SU-DHL-6 (cell line): ENCODE measurements at regions not wholly inside any gene's neighbourhood (a gene's known extent, or its start where the extent isn't known, plus 50 kb on each side); places are given as distances from the start of the nearest gene placed in this dataset.

Source experiments
- H2AFZ ChIP-seq: fragments of 200-600 bp; sonication (generic); 2 replicates; pipeline ENCODE4 v1.6.1; 2014; ENCODE audit warnings: low read depth, mild to moderate bottlenecking, moderate library complexity, mixed read lengths, antibody characterized with exemption, low read length; ENCODE audit not compliant: severe bottlenecking
- H3F3A ChIP-seq: fragments of 200-600 bp; shearing (Covaris generic); 2 replicates; pipeline ENCODE4 v1.6.0; 2016; ENCODE audit warnings: antibody characterized with exemption, mild to moderate bottlenecking; ENCODE audit not compliant: insufficient read depth
- H3K27ac ChIP-seq: fragments of 200-600 bp; sonication (generic); 2 replicates; pipeline ENCODE4 v1.5.1; 2016; ENCODE audit warnings: low read depth, mild to moderate bottlenecking, low read length, moderate library complexity, mixed read lengths
- H3K27me3 ChIP-seq: fragments of 200-600 bp; sonication (generic), shearing (Covaris generic); 2 replicates; pipeline ENCODE4 v1.6.0; 2014; ENCODE audit warnings: mild to moderate bottlenecking, low read length
- H3K36me3 ChIP-seq: fragments of 200-600 bp; sonication (generic); 2 replicates; pipeline ENCODE4 v1.6.1; 2014; ENCODE audit warnings: mild to moderate bottlenecking, low read length, mixed read lengths
- H3K4me2 ChIP-seq: fragments of 300-600, 200-600 bp; shearing (Covaris generic), sonication (generic); 2 replicates; pipeline ENCODE4 v1.6.0; 2014; ENCODE audit warnings: low read length, low read depth, mild to moderate bottlenecking; ENCODE audit not compliant: poor library complexity, severe bottlenecking
- H3K4me3 ChIP-seq: fragments of 200-600 bp; sonication (generic); 2 replicates; pipeline ENCODE4 v1.5.1; 2014; ENCODE audit warnings: antibody characterized with exemption, low read length, mild to moderate bottlenecking, mixed read lengths; ENCODE audit not compliant: insufficient read depth, poor library complexity, severe bottlenecking
- H3K79me2 ChIP-seq: fragments of 200-600 bp; sonication (generic); 2 replicates; pipeline ENCODE4 v1.6.1; 2014; ENCODE audit warnings: mild to moderate bottlenecking, low read length, moderate library complexity; ENCODE audit not compliant: insufficient read depth
- H3K9ac ChIP-seq: fragments of 200-600 bp; sonication (generic); 2 replicates; pipeline ENCODE4 v1.7.0; 2014; ENCODE audit warnings: mild to moderate bottlenecking, low read length
- H3K9me2 ChIP-seq: fragments of 200-600 bp; sonication (generic); replicated peaks from 2 replicates; pipeline ENCODE4 v1.6.1; 2014; ENCODE audit warnings: low read length; ENCODE audit not compliant: insufficient read depth
- H3K9me3 ChIP-seq: fragments of 200-600 bp; sonication (generic); 2 replicates; pipeline ENCODE4 v1.6.1; 2014; ENCODE audit warnings: low read length, mixed read lengths; ENCODE audit not compliant: insufficient read depth
- H4K20me1 ChIP-seq: fragments of 200-600 bp; sonication (generic); 2 replicates; pipeline ENCODE4 v1.6.1; 2014; ENCODE audit warnings: low read depth, mild to moderate bottlenecking, antibody characterized with exemption, low read length, moderate library complexity, mixed read lengths
- CTCF ChIP-seq: fragments of 200-600 bp; sonication (generic); IDR thresholded peaks from one replicate; pipeline ENCODE4 v1.5.1; 2017; ENCODE audit warnings: antibody characterized with exemption, mild to moderate bottlenecking, low read length, moderate library complexity; ENCODE audit not compliant: insufficient read depth, poor library complexity, severe bottlenecking
- EZH2phosphoT487 ChIP-seq: fragments of 200-600 bp; sonication (generic), shearing (Covaris generic); conservative IDR thresholded peaks from 2 replicates; pipeline ENCODE4 v1.6.1; 2018; ENCODE audit warnings: mild to moderate bottlenecking, antibody characterized with exemption, low read length, moderate library complexity, mixed read lengths

GRCh38 chr3:25354071-25354470, 74.0 kb upstream of the RARB start:
- no peak overlapping the region for H3K4me2 ChIP-seq
- H3F3A ChIP-seq = no peaks in the 10 kb centered on the region
- H3K27ac ChIP-seq = no peak overlapping the region
- no peak overlapping the region for H2AFZ ChIP-seq
- no peaks in the 10 kb centered on the region for H3K36me3 ChIP-seq
- H4K20me1 ChIP-seq = no peaks in the 10 kb centered on the region
- no peak for TF ChIP-seq EZH2phosphoT487
- no peak for TF ChIP-seq CTCF
- no peaks in the 10 kb centered on the region for H3K27me3 ChIP-seq
- H3K9me2 ChIP-seq = no peaks in the 10 kb centered on the region
- H3K9me3 ChIP-seq = no peaks in the 10 kb centered on the region
- H3K79me2 ChIP-seq = no peaks in the 10 kb centered on the region
- H3K9ac ChIP-seq = no peak overlapping the region
- H3K4me3 ChIP-seq = no peak overlapping the region

- TF ChIP-seq CTCF (no peak), EZH2phosphoT487 (no peak)
Observed at GRCh38 chr3:25355034-25355885, 72.8 kb upstream of the RARB start.

DNA sequence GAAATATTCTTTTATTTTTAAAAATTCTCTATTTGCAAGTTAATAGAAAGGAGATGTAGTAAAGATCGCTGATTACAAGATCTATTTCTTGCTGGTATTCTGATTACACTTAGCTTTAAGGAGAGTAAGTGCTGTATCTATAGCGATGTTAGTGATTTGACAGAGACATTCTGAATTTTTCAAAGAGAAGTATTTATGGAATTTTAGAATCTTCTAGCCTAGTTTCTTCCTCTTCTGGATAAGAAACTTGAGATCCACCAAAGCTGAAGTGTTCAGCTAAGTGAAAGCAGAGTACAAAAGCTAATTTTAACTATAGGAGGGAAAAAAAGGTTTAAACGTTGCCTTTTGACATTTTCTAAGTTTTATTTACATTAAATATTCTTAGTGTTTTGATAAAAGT, 72.1 kb upstream of the RARB start:
- Histone ChIP-seq H3K9me3 (no peaks in the 10 kb centered on the region), H3K4me3 (no peak overlapping the region), H3K79me2 (no peaks in the 10 kb centered on the region), H3K9ac (no peak overlapping the region), H3K36me3 (no peaks in the 10 kb centered on the region), H3F3A (no peaks in the 10 kb centered on the region), H3K27ac (no peak overlapping the region), H3K9me2 (no peaks in the 10 kb centered on the region), H3K4me2 (no peak overlapping the region), H4K20me1 (no peaks in the 10 kb centered on the region), H2AFZ (no peak overlapping the region), H3K27me3 (no peaks in the 10 kb centered on the region)
- TF ChIP-seq EZH2phosphoT487 = no peak
- no peak for TF ChIP-seq CTCF

More at GRCh38 chr3:25355034-25355885, 72.8 kb upstream of the RARB start:
- Histone ChIP-seq H3K9me3 (no peaks in the 10 kb centered on the region), H3K36me3 (no peaks in the 10 kb centered on the region), H3K9me2 (no peaks in the 10 kb centered on the region), H3K27ac (no peak overlapping the region), H4K20me1 (no peaks in the 10 kb centered on the region), H2AFZ (no peak overlapping the region), H3K4me3 (no peak overlapping the region), H3K27me3 (no peaks in the 10 kb centered on the region), H3F3A (no peaks in the 10 kb centered on the region), H3K9ac (no peak overlapping the region), H3K4me2 (no peak overlapping the region), H3K79me2 (no peaks in the 10 kb centered on the region)
